PC-9 (cell line): ENCODE measurements at regions not wholly inside any gene's neighbourhood (a gene's known extent, or its start where the extent isn't known, plus 50 kb on each side); places are given as distances from the start of the nearest gene placed in this dataset.

Source experiments
- BruUV-seq: library from RNA; stranded (reverse); fragments of 400-500 nt; replicated peaks from 2 replicates; lab custom pipeline; 2021; lab: Mats Ljungman, UMichigan
- CTCF ChIA-PET: fragments of 300-600 bp; sonication (Branson Sonifier 250); formaldehyde crosslinking; loops from one replicate; lab custom pipeline; 2022; ENCODE audit warnings: antibody characterized with exemption; lab: Charles Lee
- POLR2A ChIA-PET: fragments of 300-600 bp; sonication (Branson Sonifier 250); formaldehyde crosslinking; loops from one replicate; lab custom pipeline; 2022; ENCODE audit warnings: antibody characterized with exemption; ENCODE audit not compliant: unreplicated experiment; lab: Charles Lee
- DNase-seq, 2 experiments: peaks; one replicate each; pipeline versions ENCODE4 v3.0.0 to v3.0.0-alpha.2; 2015 to 2022; ENCODE audit warnings: mixed read lengths in 1 of 2
- H2AFZ ChIP-seq: fragments of 200-600 bp; sonication (generic); 2 replicates; pipeline ENCODE4 v1.8.1; 2017; ENCODE audit warnings: antibody characterized with exemption
- H3F3A ChIP-seq: fragments of 200-600 bp; sonication (generic); 2 replicates; pipeline ENCODE4 v1.8.1; 2017; ENCODE audit warnings: antibody characterized with exemption, mild to moderate bottlenecking, low read depth; ENCODE audit not compliant: insufficient read depth
- H3K27ac ChIP-seq: fragments of 200-600 bp; sonication (generic); 2 replicates; pipeline ENCODE4 v1.6.1; 2016; ENCODE audit warnings: mixed run types
- H3K27me3 ChIP-seq: fragments of 200-600 bp; sonication (generic); 2 replicates; pipeline ENCODE4 v1.6.1; 2016; ENCODE audit warnings: low read depth, mixed run types; ENCODE audit not compliant: insufficient read depth
- H3K36me3 ChIP-seq: fragments of 200-600 bp; sonication (generic); 2 replicates; pipeline ENCODE4 v1.6.1; 2016; ENCODE audit warnings: low read depth, mixed run types
- H3K4me1 ChIP-seq: fragments of 200-600 bp; sonication (generic); replicated peaks from 2 replicates; pipeline ENCODE4 v1.6.1; 2016; ENCODE audit warnings: mixed run types; ENCODE audit not compliant: insufficient read depth
- H3K4me2 ChIP-seq: fragments of 200-600 bp; sonication (generic); 2 replicates; pipeline ENCODE4 v1.6.1; 2017; ENCODE audit warnings: mixed run types
- H3K4me3 ChIP-seq: fragments of 200-600 bp; sonication (generic); 2 replicates; pipeline ENCODE4 v1.6.1; 2016; ENCODE audit warnings: mixed run types
- H3K79me2 ChIP-seq: fragments of 200-600 bp; sonication (generic); 2 replicates; pipeline ENCODE4 v1.6.1; 2017; ENCODE audit warnings: low read depth, mixed run types
- H3K9me2 ChIP-seq: fragments of 200-600 bp; sonication (generic); 2 replicates; pipeline ENCODE4 v1.8.1; 2017; ENCODE audit warnings: mild to moderate bottlenecking; ENCODE audit not compliant: insufficient read depth
- H3K9me3 ChIP-seq: fragments of 200-600 bp; sonication (generic); 2 replicates; pipeline ENCODE4 v1.8.1; 2016; ENCODE audit warnings: low read depth; ENCODE audit not compliant: insufficient read depth
- H4K20me1 ChIP-seq: fragments of 200-600 bp; sonication (generic); 2 replicates; pipeline ENCODE4 v1.8.1; 2017; ENCODE audit not compliant: insufficient read depth
- EZH2 ChIP-seq: fragments of 200-600 bp; sonication (generic); IDR thresholded peaks from 2 replicates; pipeline ENCODE4 v1.8.0; 2017; ENCODE audit warnings: antibody characterized with exemption, low read depth
- intact Hi-C: fragments of 100-400 bp; cut with micrococcal nuclease; formaldehyde crosslinking; loops from one replicate; pipeline ENCODE4 v1.10.0; 2022; ENCODE audit not compliant: unreplicated experiment
- TF ChIP-seq, protein P1 (sequence below): fragments of 200-600 bp; sonication (generic); conservative IDR thresholded peaks from 2 replicates; pipeline ENCODE4 v1.6.1; 2017; ENCODE audit warnings: mixed run types, antibody characterized with exemption, mild to moderate bottlenecking, moderate library complexity

- Histone ChIP-seq H3K4me2 (peak overlapping the region; percentile 50), H3K36me3 (no peaks in the 10 kb centered on the region), H2AFZ (no peak overlapping the region), H3K4me1 (peaks cover 24% of the 10 kb centered on the region), H3F3A (peaks cover 25% of the 10 kb centered on the region), H3K79me2 (no peaks in the 10 kb centered on the region), H3K9me2 (no peaks in the 10 kb centered on the region), H3K4me3 (0 out of 2 replicates have a peak overlapping the region, but pooled peaks have one; percentile 4), H3K27ac (peak overlapping the region; percentile 83), H3K9me3 (0 out of 2 replicates have a peak, but pooled peaks cover 3% of the 10 kb centered on the region), H3K27me3 (no peaks in the 10 kb centered on the region), H4K20me1 (no peaks in the 10 kb centered on the region)
- BruUV-seq = no TSS peak
- peak in 1 of 2 experiments; percentile 90 for DNase-seq
- TF ChIP-seq, protein P1, sequence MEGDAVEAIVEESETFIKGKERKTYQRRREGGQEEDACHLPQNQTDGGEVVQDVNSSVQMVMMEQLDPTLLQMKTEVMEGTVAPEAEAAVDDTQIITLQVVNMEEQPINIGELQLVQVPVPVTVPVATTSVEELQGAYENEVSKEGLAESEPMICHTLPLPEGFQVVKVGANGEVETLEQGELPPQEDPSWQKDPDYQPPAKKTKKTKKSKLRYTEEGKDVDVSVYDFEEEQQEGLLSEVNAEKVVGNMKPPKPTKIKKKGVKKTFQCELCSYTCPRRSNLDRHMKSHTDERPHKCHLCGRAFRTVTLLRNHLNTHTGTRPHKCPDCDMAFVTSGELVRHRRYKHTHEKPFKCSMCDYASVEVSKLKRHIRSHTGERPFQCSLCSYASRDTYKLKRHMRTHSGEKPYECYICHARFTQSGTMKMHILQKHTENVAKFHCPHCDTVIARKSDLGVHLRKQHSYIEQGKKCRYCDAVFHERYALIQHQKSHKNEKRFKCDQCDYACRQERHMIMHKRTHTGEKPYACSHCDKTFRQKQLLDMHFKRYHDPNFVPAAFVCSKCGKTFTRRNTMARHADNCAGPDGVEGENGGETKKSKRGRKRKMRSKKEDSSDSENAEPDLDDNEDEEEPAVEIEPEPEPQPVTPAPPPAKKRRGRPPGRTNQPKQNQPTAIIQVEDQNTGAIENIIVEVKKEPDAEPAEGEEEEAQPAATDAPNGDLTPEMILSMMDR = no peak
- TF ChIP-seq EZH2 = no peak
- CTCF ChIA-PET = no interaction called here
- POLR2A ChIA-PET = no interaction called here
- intact Hi-C loops = no loop called here
Observed at GRCh38 chr1:90558126-90558525, 159.0 kb downstream of the BARHL2 start.

DNA sequence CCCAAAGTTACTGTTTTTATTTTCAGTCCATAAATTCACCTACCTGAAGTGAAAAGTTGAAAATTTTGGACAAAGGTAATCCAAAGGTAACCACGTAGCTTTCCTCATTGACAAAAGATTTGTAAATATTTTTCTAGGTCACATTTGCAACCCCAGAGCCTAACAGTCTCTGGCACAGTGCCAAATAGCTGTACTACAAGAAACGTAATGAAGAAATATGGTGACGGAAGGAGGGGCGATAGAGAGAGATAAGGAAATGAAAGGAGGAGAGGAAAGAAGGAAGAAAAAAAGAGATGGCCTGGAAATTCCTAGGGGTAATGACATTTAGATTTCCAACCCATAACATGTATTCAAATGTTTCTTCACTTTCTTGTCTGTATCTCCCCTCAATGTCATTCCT is 159.4 kb downstream of the BARHL2 start:
- Histone ChIP-seq H3K4me3 (peak overlapping the region; percentile 4; the same call in 1 of the 2 replicates), H3K79me2 (no peaks in the 10 kb centered on the region), H4K20me1 (no peaks in the 10 kb centered on the region), H3K36me3 (no peaks in the 10 kb centered on the region), H2AFZ (no peak overlapping the region), H3K27ac (peak overlapping the region; percentile 83), H3K4me2 (peak overlapping the region; percentile 50), H3K9me3 (0 out of 2 replicates have a peak, but pooled peaks cover 3% of the 10 kb centered on the region), H3K4me1 (peaks cover 24% of the 10 kb centered on the region), H3F3A (peaks cover 25% of the 10 kb centered on the region), H3K27me3 (no peaks in the 10 kb centered on the region), H3K9me2 (no peaks in the 10 kb centered on the region)
- TF ChIP-seq EZH2 = no peak
- TF ChIP-seq, protein P1 = no peak
- POLR2A ChIA-PET = no interaction called here
- CTCF ChIA-PET = interaction anchor here (0.6 kb wide), 1 partner anchor 59 kb away, joined by 3 read pairs; no protein-coding TSS in a partner anchor
- BruUV-seq = no TSS peak
- intact Hi-C loops = no loop called here
- DNase-seq = no peak

GRCh38 chr1:90550626-90551406 is 166.3 kb downstream of the BARHL2 start:
- POLR2A ChIA-PET = no interaction called here
- CTCF ChIA-PET = no interaction called here
- intact Hi-C loops = no loop called here

More at GRCh38 chr1:90550626-90551406, 166.3 kb downstream of the BARHL2 start:
- Histone ChIP-seq H3F3A (no peaks in the 10 kb centered on the region), H3K9me3 (0 out of 2 replicates have a peak, but pooled peaks cover 3% of the 10 kb centered on the region), H4K20me1 (no peaks in the 10 kb centered on the region), H3K36me3 (no peaks in the 10 kb centered on the region), H3K4me1 (no peaks in the 10 kb centered on the region), H3K27me3 (no peaks in the 10 kb centered on the region), H3K4me2 (no peak overlapping the region), H2AFZ (no peak overlapping the region), H3K4me3 (no peak overlapping the region), H3K79me2 (no peaks in the 10 kb centered on the region), H3K9me2 (no peaks in the 10 kb centered on the region), H3K27ac (no peak overlapping the region)
- no TSS peak for BruUV-seq
- DNase-seq = no peak
- no peak for TF ChIP-seq EZH2
- TF ChIP-seq, protein P1 = no peak
